HG03457 (cell line): ENCODE measurements at regions not wholly inside any gene's neighbourhood (a gene's known extent, or its start where the extent isn't known, plus 50 kb on each side); places are given as distances from the start of the nearest gene placed in this dataset.
"Not testable (repeated sequence)": the region's sequence is repeated elsewhere in the genome, so short reads cannot be mapped to it uniquely, and the experiment has no call there.

Experiments used
- ATAC-seq: cut with Tn5 transposase; IDR thresholded peaks from one replicate; pipeline ENCODE4 v1.9.1; 2021; ENCODE audit warnings: moderate number of reproducible peaks; ENCODE audit not compliant: unreplicated experiment

- ATAC-seq = not testable (repeated sequence)
Measured at GRCh38 chr9:29432656-29433055, 1859.4 kb upstream of the C9orf72 start.

GRCh38 chr9:29435368-29435767 is 1862.1 kb upstream of the C9orf72 start:
- no peak for ATAC-seq

- ATAC-seq = no peak
Measured at GRCh38 chr9:29437526-29437925, 1864.2 kb upstream of the C9orf72 start.

GRCh38 chr9:29439961-29440360 is 1866.7 kb upstream of the C9orf72 start:
- ATAC-seq = no peak

GRCh38 chr9:29440449-29440848 is 1867.2 kb upstream of the C9orf72 start:
- ATAC-seq = no peak

- no peak for ATAC-seq
Measured at GRCh38 chr9:29445751-29446150, 1872.5 kb upstream of the C9orf72 start.

GRCh38 chr9:29449306-29449705 is 1876.0 kb upstream of the C9orf72 start:
- no peak for ATAC-seq

- ATAC-seq = not testable (repeated sequence)
Measured at GRCh38 chr9:29450343-29450875, 1877.1 kb upstream of the C9orf72 start.

GRCh38 chr9:29456940-29457339 is 1883.7 kb upstream of the C9orf72 start:
- no peak for ATAC-seq

- no peak for ATAC-seq
Measured at GRCh38 chr9:29475471-29475870, 1902.2 kb upstream of the C9orf72 start.

- no peak for ATAC-seq
Measured at GRCh38 chr9:29511680-29512079, 1938.4 kb upstream of the C9orf72 start.

- no peak for ATAC-seq
Measured at GRCh38 chr9:29514336-29514735, 1941.1 kb upstream of the C9orf72 start.

GRCh38 chr9:29514862-29515261 is 1941.6 kb upstream of the C9orf72 start:
- ATAC-seq = no peak

GRCh38 chr9:29548436-29548835 is 1975.2 kb upstream of the C9orf72 start:
- no peak for ATAC-seq

- ATAC-seq = no peak
Measured at GRCh38 chr9:29555502-29555901, 1982.2 kb upstream of the C9orf72 start.

GRCh38 chr9:29556317-29556716 is 1983.0 kb upstream of the C9orf72 start:
- ATAC-seq = no peak

GRCh38 chr9:29556746-29557145 is 1983.5 kb upstream of the C9orf72 start:
- ATAC-seq = no peak

GRCh38 chr9:29564564-29564963 is 1991.3 kb upstream of the C9orf72 start:
- ATAC-seq = no peak

- no peak for ATAC-seq
Measured at GRCh38 chr9:29575219-29575618, 2001.9 kb upstream of the C9orf72 start.

GRCh38 chr9:29588361-29588760 is 2015.1 kb upstream of the C9orf72 start:
- no peak for ATAC-seq

GRCh38 chr9:29609282-29609681 is 2036.0 kb upstream of the C9orf72 start:
- no peak for ATAC-seq

GRCh38 chr9:29613773-29614172 is 2040.5 kb upstream of the C9orf72 start:
- no peak for ATAC-seq

GRCh38 chr9:29616844-29617243 is 2043.6 kb upstream of the C9orf72 start:
- no peak for ATAC-seq
